ENCODE measurements at regions not wholly inside any gene's neighbourhood (a gene's known extent, or its start where the extent isn't known, plus 50 kb on each side); places are given as distances from the start of the nearest gene placed in this dataset.

DNA sequence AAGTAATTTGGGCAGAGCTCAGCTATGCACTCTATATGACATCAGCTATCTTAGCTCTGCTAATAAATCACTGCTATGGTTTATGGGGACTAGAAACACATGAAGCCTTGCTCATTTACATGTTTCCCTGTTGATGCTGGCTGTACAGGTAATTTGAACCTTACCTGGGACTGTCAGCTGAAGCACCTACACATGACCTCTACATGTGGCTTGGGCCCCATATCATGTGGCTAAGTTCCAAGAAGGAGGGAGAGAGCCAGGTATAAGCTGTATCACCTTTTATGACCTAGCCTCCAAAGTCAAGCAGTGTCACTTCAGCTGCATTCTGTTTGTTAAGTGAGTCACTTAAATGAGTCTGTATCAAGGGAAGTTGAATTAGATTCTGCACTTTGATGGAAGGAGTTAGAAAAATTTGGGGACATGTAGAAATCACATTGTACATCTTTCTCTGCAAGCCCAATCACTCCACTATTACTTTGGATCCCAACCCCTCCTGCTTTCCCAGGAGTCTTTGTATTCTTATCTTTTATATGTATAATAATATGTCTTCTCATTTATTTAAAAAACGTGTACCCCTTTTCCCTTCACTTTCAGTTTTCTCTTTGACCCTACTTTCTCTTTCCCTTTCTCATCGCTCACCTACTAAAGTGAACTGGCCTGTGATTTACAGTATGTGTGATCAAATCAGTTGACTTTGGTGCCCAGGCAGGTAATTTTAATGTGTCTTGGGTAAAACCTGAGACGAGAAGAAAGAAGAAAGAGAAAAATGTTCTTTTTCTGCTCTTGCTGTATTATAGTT is 53.4 kb upstream of the PRKACB start:
- no peaks in the 10 kb centered on the region for H3K9me3 Mint-ChIP-seq
- peak overlapping the region; percentile 59 to 87 (median 82) for H3K4me3 Mint-ChIP-seq
- peak overlapping the region; percentile 86 to 95 (median 92) for H3K27ac Mint-ChIP-seq
- H3K27ac ChIP-seq (ENCODE audit: low read depth, low read length) = peak overlapping the region; percentile 0
- H3K27me3 Mint-ChIP-seq = no peaks in the 10 kb centered on the region
- POLR2A ChIA-PET = interaction anchor here (1.4 kb wide), 1 partner anchor 13 kb away, joined by 7 read pairs; no protein-coding TSS in a partner anchor
- H3K4me1 ChIP-seq (ENCODE audit: insufficient read depth, low read length) = peaks cover 19% of the 10 kb centered on the region
- no peaks in the 10 kb centered on the region for H3K27me3 ChIP-seq (ENCODE audit: insufficient read depth, low read length, poor library complexity, severe bottlenecking)
- peak in 2 of 5 donors; percentile 40 to 57 for DNase-seq
- peaks cover 20 to 37% (median 32%) of the 10 kb centered on the region in 3 donors for H3K4me1 Mint-ChIP-seq
- CTCF ChIA-PET = interaction anchor here (3.0 kb wide), 1 partner anchor 13 kb away, joined by 11 read pairs; no protein-coding TSS in a partner anchor
- peak overlapping the region; percentile 58 for H3K4me3 ChIP-seq (ENCODE audit: low read length)
- no peaks in the 10 kb centered on the region for H3K36me3 ChIP-seq (ENCODE audit: insufficient read depth, low read length)
- H3K36me3 Mint-ChIP-seq = peaks cover 0 to 3% (median 2%) of the 10 kb centered on the region in 3 donors
- H3K9me3 ChIP-seq (ENCODE audit: low read length) = no peaks in the 10 kb centered on the region

DNA sequence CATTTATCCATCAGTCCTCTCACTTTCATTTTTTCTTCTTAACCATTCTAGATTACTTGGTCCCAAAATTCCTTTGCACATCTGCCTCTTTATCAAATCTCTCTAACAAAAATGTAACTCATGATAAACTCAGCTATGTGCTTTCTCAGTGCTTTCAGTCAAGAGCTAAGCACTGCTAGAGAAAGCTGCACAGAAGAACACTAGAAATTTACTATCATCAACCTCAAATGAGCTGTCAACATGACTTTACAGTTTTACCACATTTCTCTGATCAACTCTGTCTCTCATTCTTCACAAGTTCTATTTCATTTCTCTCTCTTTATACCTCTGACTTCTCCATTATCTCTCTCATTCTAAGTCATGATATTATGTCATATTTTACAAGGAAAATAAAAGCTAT is 54.2 kb upstream of the PRKACB start:
- H3K4me1 Mint-ChIP-seq = peaks cover 20 to 37% (median 32%) of the 10 kb centered on the region in 3 donors
- ChIA-PET CTCF (interaction anchor here (1.5 to 3.0 kb wide), 2 partner anchors 12 to 693 kb away, joined by 4 to 11 read pairs; no protein-coding TSS in a partner anchor), POLR2A (interaction anchor here (1.4 kb wide), 1 partner anchor 12 kb away, joined by 7 read pairs; no protein-coding TSS in a partner anchor)
- H3K27ac Mint-ChIP-seq = peak overlapping the region; percentile 19 to 95 (median 90)
- no peaks in the 10 kb centered on the region for H3K27me3 ChIP-seq (ENCODE audit: insufficient read depth, low read length, poor library complexity, severe bottlenecking)
- H3K4me3 Mint-ChIP-seq = peak overlapping the region; percentile 1 to 87 (median 45)
- H3K9me3 Mint-ChIP-seq = no peaks in the 10 kb centered on the region
- no peak for DNase-seq
- no peaks in the 10 kb centered on the region for H3K36me3 ChIP-seq (ENCODE audit: insufficient read depth, low read length)
- H3K27me3 Mint-ChIP-seq = no peaks in the 10 kb centered on the region
- H3K36me3 Mint-ChIP-seq = no peaks in the 10 kb centered on the region
- peaks cover 19% of the 10 kb centered on the region for H3K4me1 ChIP-seq (ENCODE audit: insufficient read depth, low read length)
- H3K4me3 ChIP-seq (ENCODE audit: low read length) = peak overlapping the region; percentile 58
- H3K27ac ChIP-seq (ENCODE audit: low read depth, low read length) = no peak overlapping the region
- no peaks in the 10 kb centered on the region for H3K9me3 ChIP-seq (ENCODE audit: low read length)

GRCh38 chr1:84089465-84089864 is 54.6 kb upstream of the PRKACB start:
- Mint-ChIP-seq H3K4me3 (peak overlapping the region in 3 of 7 donors; percentile 1 to 87 (median 47)), H3K36me3 (no peaks in the 10 kb centered on the region), H3K27ac (peak overlapping the region in 7 of 8 donors; percentile 19 to 95 (median 87)), H3K27me3 (no peaks in the 10 kb centered on the region), H3K9me3 (no peaks in the 10 kb centered on the region), H3K4me1 (peaks cover 20 to 37% (median 32%) of the 10 kb centered on the region in 3 donors)
- no peak overlapping the region for H3K27ac ChIP-seq (ENCODE audit: low read depth, low read length)
- no peak for DNase-seq
- H3K9me3 ChIP-seq (ENCODE audit: low read length) = no peaks in the 10 kb centered on the region
- H3K36me3 ChIP-seq (ENCODE audit: insufficient read depth, low read length) = no peaks in the 10 kb centered on the region
- no peaks in the 10 kb centered on the region for H3K27me3 ChIP-seq (ENCODE audit: insufficient read depth, low read length, poor library complexity, severe bottlenecking)
- POLR2A ChIA-PET = interaction anchor here (1.4 kb wide), 1 partner anchor 12 kb away, joined by 7 read pairs; no protein-coding TSS in a partner anchor
- no peak overlapping the region for H3K4me3 ChIP-seq (ENCODE audit: low read length)
- CTCF ChIA-PET = interaction anchor here (1.5 to 3.0 kb wide), 2 partner anchors 12 to 693 kb away, joined by 4 to 11 read pairs; no protein-coding TSS in a partner anchor
- peaks cover 19% of the 10 kb centered on the region for H3K4me1 ChIP-seq (ENCODE audit: insufficient read depth, low read length)

- no peak overlapping the region for H3K27ac Mint-ChIP-seq
- no peak for DNase-seq
- H3K4me1 Mint-ChIP-seq = peaks cover 15 to 26% (median 23%) of the 10 kb centered on the region in 3 donors
- no peaks in the 10 kb centered on the region for H3K27me3 Mint-ChIP-seq
- CTCF ChIA-PET = no interaction called here
- Histone ChIP-seq H3K4me3 (ENCODE audit: low read length) (no peak overlapping the region), H3K4me1 (ENCODE audit: insufficient read depth, low read length) (peaks cover 17% of the 10 kb centered on the region), H3K27ac (ENCODE audit: low read depth, low read length) (no peak overlapping the region), H3K36me3 (ENCODE audit: insufficient read depth, low read length) (no peaks in the 10 kb centered on the region), H3K27me3 (ENCODE audit: insufficient read depth, low read length, poor library complexity, severe bottlenecking) (no peaks in the 10 kb centered on the region), H3K9me3 (ENCODE audit: low read length) (no peaks in the 10 kb centered on the region)
- no peak overlapping the region for H3K4me3 Mint-ChIP-seq
- no peaks in the 10 kb centered on the region for H3K9me3 Mint-ChIP-seq
- no peaks in the 10 kb centered on the region for H3K36me3 Mint-ChIP-seq
- POLR2A ChIA-PET = no interaction called here
These were observed 57.5 kb upstream of the PRKACB start for GRCh38 chr1:84086616-84087015.

GRCh38 chr1:84086189-84086588 is 57.9 kb upstream of the PRKACB start:
- Histone ChIP-seq H3K27ac (ENCODE audit: low read depth, low read length) (no peak overlapping the region), H3K36me3 (ENCODE audit: insufficient read depth, low read length) (no peaks in the 10 kb centered on the region), H3K4me3 (ENCODE audit: low read length) (no peak overlapping the region), H3K9me3 (ENCODE audit: low read length) (no peaks in the 10 kb centered on the region), H3K27me3 (ENCODE audit: insufficient read depth, low read length, poor library complexity, severe bottlenecking) (no peaks in the 10 kb centered on the region), H3K4me1 (ENCODE audit: insufficient read depth, low read length) (peaks cover 13% of the 10 kb centered on the region)
- H3K36me3 Mint-ChIP-seq = no peaks in the 10 kb centered on the region
- ChIA-PET POLR2A (no interaction called here), CTCF (no interaction called here)
- H3K4me3 Mint-ChIP-seq = no peak overlapping the region
- no peak for DNase-seq
- H3K27me3 Mint-ChIP-seq = no peaks in the 10 kb centered on the region
- peaks cover 15 to 23% (median 20%) of the 10 kb centered on the region in 3 donors for H3K4me1 Mint-ChIP-seq
- no peaks in the 10 kb centered on the region for H3K9me3 Mint-ChIP-seq
- no peak overlapping the region for H3K27ac Mint-ChIP-seq

DNA sequence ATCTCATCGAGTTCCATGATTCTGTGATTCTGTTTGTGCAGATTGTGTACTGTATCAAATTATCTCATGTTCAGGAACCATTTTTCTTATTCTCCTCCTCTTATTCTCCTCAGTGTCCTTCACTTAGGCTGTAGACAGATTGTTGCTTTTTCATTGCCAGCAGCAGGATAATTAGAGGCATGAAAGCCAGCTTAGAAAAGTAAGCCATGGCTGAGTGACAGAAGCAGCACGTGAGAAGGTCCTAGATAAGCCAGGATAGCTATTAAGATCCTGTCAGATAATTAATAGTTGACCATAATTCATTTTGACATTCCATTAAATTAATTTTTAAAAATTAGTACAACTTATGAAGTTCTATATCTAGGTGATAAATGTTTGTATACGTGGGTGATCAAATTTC is 60.8 kb upstream of the PRKACB start:
- DNase-seq = no peak
- no peak overlapping the region for H3K4me3 ChIP-seq (ENCODE audit: low read length)
- Mint-ChIP-seq H3K4me1 (peaks cover 8 to 16% (median 12%) of the 10 kb centered on the region in 3 donors), H3K27ac (no peak overlapping the region), H3K9me3 (no peaks in the 10 kb centered on the region), H3K27me3 (no peaks in the 10 kb centered on the region), H3K4me3 (no peak overlapping the region), H3K36me3 (peaks cover 0 to 5% (median 0%) of the 10 kb centered on the region in 3 donors)
- CTCF ChIA-PET = no interaction called here
- H3K4me1 ChIP-seq (ENCODE audit: insufficient read depth, low read length) = peaks cover 10% of the 10 kb centered on the region
- no peak overlapping the region for H3K27ac ChIP-seq (ENCODE audit: low read depth, low read length)
- H3K27me3 ChIP-seq (ENCODE audit: insufficient read depth, low read length, poor library complexity, severe bottlenecking) = no peaks in the 10 kb centered on the region
- POLR2A ChIA-PET = no interaction called here
- H3K36me3 ChIP-seq (ENCODE audit: insufficient read depth, low read length) = no peaks in the 10 kb centered on the region
- no peaks in the 10 kb centered on the region for H3K9me3 ChIP-seq (ENCODE audit: low read length)

- Histone ChIP-seq H3K27me3 (ENCODE audit: insufficient read depth, low read length, poor library complexity, severe bottlenecking) (no peaks in the 10 kb centered on the region), H3K9me3 (ENCODE audit: low read length) (no peaks in the 10 kb centered on the region), H3K27ac (ENCODE audit: low read depth, low read length) (peak overlapping the region; percentile 55), H3K4me1 (ENCODE audit: insufficient read depth, low read length) (peaks cover 10% of the 10 kb centered on the region), H3K4me3 (ENCODE audit: low read length) (peak overlapping the region; percentile 74), H3K36me3 (ENCODE audit: insufficient read depth, low read length) (no peaks in the 10 kb centered on the region)
- ChIA-PET CTCF (interaction anchor here (2.4 kb wide), 1 partner anchor 12 kb away, joined by 11 read pairs; no protein-coding TSS in a partner anchor), POLR2A (interaction anchor here (0.7 kb wide), 1 partner anchor 18 kb away, joined by 3 read pairs; no protein-coding TSS in a partner anchor)
- no peaks in the 10 kb centered on the region for H3K27me3 Mint-ChIP-seq
- H3K9me3 Mint-ChIP-seq = no peaks in the 10 kb centered on the region
- H3K27ac Mint-ChIP-seq = peak overlapping the region in 7 of 8 donors; percentile 22 to 84 (median 76)
- peak overlapping the region; percentile 86 to 95 (median 89) for H3K4me3 Mint-ChIP-seq
- no peak for DNase-seq
- peaks cover 0 to 11% (median 0%) of the 10 kb centered on the region in 3 donors for H3K36me3 Mint-ChIP-seq
- peaks cover 14 to 28% (median 21%) of the 10 kb centered on the region in 3 donors for H3K4me1 Mint-ChIP-seq
These were observed 65.2 kb upstream of the PRKACB start for GRCh38 chr1:84078842-84079202.

All from CD8-positive, alpha-beta memory T cell (primary cell).